Kidney (tissue), 10 donors: ENCODE measurements at regions not wholly inside any gene's neighbourhood (a gene's known extent, or its start where the extent isn't known, plus 50 kb on each side); places are given as distances from the start of the nearest gene placed in this dataset.
A peak's percentile ranks its signal among the peaks of the same experiment; 100 is the strongest.
"Not testable (repeated sequence)": the region's sequence is repeated elsewhere in the genome, so short reads cannot be mapped to it uniquely, and the experiment has no call there.

Experiments
- DNase-seq, 5 donors: peaks; one replicate each; pipeline ENCODE4 v3.0.0-alpha.2; 2013 to 2020
- FAIRE-seq: peaks from 2 replicates; lab custom pipeline; 2012; peaks lifted over from hg19 to GRCh38; lab: Jason Lieb, UNC
- H3K27ac ChIP-seq, 2 donors: one replicate each; pipeline ENCODE4 v1.7.0; 2013; ENCODE audit warnings: low read depth in 2 of 2, low read length in 2 of 2, inconsistent platforms in 1 of 2
- H3K27me3 ChIP-seq: one replicate; pipeline ENCODE4 v1.7.1; 2013; ENCODE audit warnings: low read length, inconsistent platforms; ENCODE audit not compliant: control insufficient read depth, insufficient read depth
- H3K36me3 ChIP-seq, 3 donors: one replicate each; pipeline versions ENCODE4 v1.7.0 to v1.7.1; 2013; ENCODE audit warnings: low read length in 3 of 3, control low read depth in 1 of 3, inconsistent platforms in 1 of 3; ENCODE audit not compliant: insufficient read depth in 3 of 3, control insufficient read depth in 2 of 3
- H3K4me1 ChIP-seq, 3 donors: one replicate each; pipeline versions ENCODE4 v1.7.0 to v1.7.1; 2013; ENCODE audit warnings: low read length in 3 of 3, inconsistent platforms in 1 of 3, low read depth in 1 of 3; ENCODE audit not compliant: control insufficient read depth in 2 of 3, insufficient read depth in 2 of 3
- H3K4me3 ChIP-seq, 3 donors: one replicate each; pipeline versions ENCODE4 v1.7.0 to v1.8.1; 2013; ENCODE audit warnings: low read length in 3 of 3, control low read depth in 1 of 3, inconsistent platforms in 1 of 3
- H3K9ac ChIP-seq, 3 donors: one replicate each; pipeline versions ENCODE4 v1.7.0 to v1.7.1; 2013; ENCODE audit warnings: low read length in 3 of 3, control low read depth in 1 of 3, inconsistent platforms in 1 of 3
- H3K9me3 ChIP-seq, 3 donors: one replicate each; pipeline versions ENCODE4 v1.7.0 to v1.7.1; 2013; ENCODE audit warnings: low read length in 3 of 3, control low read depth in 1 of 3, inconsistent platforms in 1 of 3; ENCODE audit not compliant: control insufficient read depth in 2 of 3, insufficient read depth in 1 of 3
- intact Hi-C: fragments of 100-400 bp; cut with DNase I; formaldehyde crosslinking; loops from one replicate; pipeline ENCODE4 v1.11.1; 2022
- donor health status: control.
- donor health status: control.
- donor health status: DM: yes; HTN: yes; CAD: no.
- donor health status: Normal renal cell carcinoma (clear cell type).

DNA sequence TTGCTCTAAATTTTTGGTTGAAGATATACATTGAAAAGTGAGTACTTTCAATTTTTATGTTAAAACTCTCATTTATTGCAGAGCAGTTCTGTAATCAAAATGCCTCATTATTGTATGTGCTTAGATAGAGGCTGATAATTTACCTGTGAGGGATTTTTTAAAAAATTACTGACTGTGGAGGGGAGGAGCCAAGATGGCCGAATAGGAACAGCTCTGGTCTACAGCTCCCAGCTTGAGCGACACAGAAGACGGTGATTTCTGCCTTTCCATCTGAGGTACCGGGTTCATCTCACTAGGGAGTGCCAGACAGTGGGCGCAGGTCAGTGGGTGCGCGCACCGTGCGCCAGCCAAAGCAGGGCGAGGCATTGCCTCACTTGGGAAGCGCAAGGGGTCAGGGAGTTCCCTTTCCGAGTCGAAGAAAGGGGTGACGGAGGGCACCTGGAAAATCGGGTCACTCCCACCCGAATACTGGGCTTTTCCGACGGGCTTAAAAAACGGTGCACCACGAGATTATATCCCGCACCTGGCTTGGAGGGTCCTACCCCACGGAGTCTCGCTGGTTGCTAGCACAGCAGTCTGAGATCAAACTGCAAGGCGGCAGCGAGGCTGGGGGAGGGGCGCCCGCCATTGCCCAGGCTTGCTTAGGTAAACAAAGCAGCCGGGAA lies 89.4 kb downstream of the DDX11 start:
- H3K36me3 ChIP-seq, H3K9ac ChIP-seq, H3K27ac ChIP-seq, DNase-seq, H3K27me3 ChIP-seq, FAIRE-seq, H3K4me1 ChIP-seq, H3K9me3 ChIP-seq, H3K4me3 ChIP-seq, intact Hi-C loops: not testable (repeated sequence)

DNA sequence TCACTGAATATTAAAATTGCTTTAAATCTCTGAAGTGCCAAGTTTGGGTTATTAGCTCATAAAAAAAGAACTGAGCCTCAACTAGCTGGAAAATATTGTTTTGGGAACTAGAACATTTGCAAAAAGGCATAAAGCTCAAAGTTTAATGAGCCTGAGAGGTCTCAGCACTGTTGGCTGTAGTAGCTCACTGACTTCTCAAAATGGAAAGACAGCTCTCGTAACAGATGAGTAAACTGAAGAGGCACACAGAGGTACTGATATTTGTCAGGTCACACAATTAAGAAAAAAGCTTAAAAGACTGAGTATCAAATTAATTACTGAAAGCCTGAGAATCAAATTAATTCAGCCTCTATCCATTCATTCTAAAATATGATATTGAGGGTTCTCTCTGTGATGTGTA lies 100.6 kb downstream of the DDX11 start:
- H3K27me3 ChIP-seq, H3K27ac ChIP-seq, H3K9ac ChIP-seq, H3K36me3 ChIP-seq, FAIRE-seq, H3K4me3 ChIP-seq, H3K4me1 ChIP-seq, intact Hi-C loops, H3K9me3 ChIP-seq: not testable (repeated sequence)
- peak in 1 of 5 donors; percentile 7 for DNase-seq

DNA sequence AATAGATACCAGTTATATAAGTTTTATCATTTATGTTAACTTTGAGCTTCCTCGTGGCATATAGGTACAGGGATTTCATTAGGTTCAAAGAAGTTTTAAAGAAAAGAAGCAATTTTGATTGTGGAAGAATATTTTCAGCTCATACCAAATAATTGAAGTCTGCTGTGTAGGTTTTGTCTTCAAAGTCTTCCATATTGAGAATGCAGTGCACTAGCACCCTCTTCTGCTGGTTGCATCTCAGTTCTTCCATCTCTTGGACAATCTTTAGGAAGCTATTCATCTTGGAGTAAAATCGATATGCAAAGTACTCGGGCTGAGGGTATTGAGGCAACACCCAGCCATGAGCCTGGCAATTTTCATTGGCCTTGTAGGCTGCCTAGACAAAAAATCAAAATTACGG lies 103.9 kb downstream of the DDX11 start:
- FAIRE-seq, intact Hi-C loops, DNase-seq: not testable (repeated sequence)

DNA sequence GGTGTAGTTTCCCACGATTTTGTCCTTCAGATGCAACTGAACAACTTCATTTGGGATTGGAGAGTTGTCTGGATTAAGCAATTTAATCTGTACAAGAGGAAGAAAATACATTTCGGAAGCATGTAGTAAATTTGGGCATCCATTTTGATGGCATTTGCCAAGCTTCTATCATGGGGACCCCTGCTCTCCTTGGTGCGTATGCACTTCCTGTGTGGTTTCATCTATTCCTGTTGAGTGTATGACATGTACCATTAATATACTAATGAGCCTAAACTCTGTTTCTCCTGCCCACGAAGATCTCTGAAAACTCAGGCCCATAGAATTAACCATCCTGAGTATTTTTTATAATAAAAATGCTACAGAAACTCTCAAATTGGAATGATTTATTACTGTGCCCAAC lies 105.2 kb downstream of the DDX11 start:
- H3K9ac ChIP-seq, intact Hi-C loops, H3K9me3 ChIP-seq, H3K36me3 ChIP-seq, H3K4me3 ChIP-seq, H3K4me1 ChIP-seq, H3K27ac ChIP-seq, FAIRE-seq, H3K27me3 ChIP-seq, DNase-seq: not testable (repeated sequence)

More for the DNA sequence above, 103.9 kb downstream of the DDX11 start:
- not testable (repeated sequence) for H3K27ac ChIP-seq, H3K4me3 ChIP-seq, H3K27me3 ChIP-seq, H3K36me3 ChIP-seq, H3K9ac ChIP-seq, H3K9me3 ChIP-seq, H3K4me1 ChIP-seq

DNA sequence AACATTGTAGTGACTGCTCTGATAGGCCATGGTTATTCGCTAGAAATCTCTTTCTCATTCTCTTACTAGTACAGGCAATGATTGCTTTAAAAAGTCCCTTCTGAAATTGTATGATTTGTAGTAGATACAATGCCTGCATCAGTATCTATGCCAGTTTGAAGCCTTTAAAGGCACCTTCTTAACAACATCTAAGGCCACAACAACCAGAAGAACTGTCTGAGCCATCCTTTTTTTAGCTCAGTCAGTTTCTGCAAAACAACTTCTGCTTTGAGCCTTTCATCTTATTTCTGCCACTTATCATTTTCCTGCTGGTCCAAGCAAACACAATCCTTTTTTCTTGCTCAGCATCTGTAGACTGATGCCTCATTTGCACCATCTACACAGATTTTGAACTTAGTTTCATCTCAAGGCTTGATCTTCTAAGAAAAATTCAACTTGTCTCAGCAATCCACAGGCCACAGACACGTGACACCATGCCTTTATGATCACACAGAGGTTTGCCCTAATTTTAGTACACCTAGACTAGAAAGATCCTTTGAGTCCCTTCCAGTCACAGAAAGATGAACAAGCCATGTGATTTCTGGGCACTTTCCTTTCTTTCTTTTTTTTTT lies 106.1 kb downstream of the DDX11 start:
- H3K9ac ChIP-seq, H3K36me3 ChIP-seq, DNase-seq, H3K27me3 ChIP-seq, H3K4me1 ChIP-seq, H3K27ac ChIP-seq, intact Hi-C loops, H3K4me3 ChIP-seq, H3K9me3 ChIP-seq, FAIRE-seq: not testable (repeated sequence)

DNA sequence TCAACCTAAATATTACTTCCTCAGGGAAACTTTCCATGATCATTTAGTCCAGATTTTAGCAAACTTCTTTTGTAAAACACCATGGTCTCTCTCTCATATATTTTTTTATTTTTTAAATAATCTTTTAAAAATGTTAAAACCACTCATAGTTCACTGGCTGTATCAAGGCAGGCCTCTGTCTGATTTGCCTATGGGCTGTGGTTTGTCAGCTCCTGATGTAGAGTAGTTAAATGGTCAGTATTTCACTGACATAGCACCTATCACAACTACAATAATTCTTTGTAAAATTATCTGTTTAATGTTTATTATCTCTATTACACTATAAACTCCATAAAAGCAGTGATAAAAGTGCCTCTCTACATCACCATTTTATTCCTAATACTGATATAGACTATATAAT lies 108.9 kb downstream of the DDX11 start:
- FAIRE-seq, H3K9me3 ChIP-seq, H3K9ac ChIP-seq, H3K4me1 ChIP-seq, intact Hi-C loops, DNase-seq, H3K27ac ChIP-seq, H3K27me3 ChIP-seq, H3K36me3 ChIP-seq, H3K4me3 ChIP-seq: not testable (repeated sequence)

DNA sequence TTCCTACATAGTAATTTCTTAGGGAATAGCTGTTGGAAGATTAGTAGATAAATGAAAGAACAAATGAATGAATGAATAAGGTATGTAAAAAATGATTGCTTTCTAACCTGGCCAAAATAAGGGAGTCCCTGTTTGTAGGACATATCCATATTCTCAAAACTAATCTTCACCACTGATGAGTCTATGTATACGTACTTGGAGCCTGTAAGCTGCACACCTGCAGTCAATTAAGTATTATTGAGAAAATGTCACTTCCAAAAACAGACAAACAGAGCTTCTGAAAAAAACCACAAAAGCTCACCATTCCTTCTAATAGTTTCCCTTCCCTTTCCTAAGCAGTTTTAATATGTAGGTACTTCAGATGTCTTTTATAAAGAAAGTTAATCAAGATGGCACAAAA lies 109.4 kb downstream of the DDX11 start:
- H3K27ac ChIP-seq, H3K9ac ChIP-seq, H3K36me3 ChIP-seq, H3K4me1 ChIP-seq, intact Hi-C loops, DNase-seq, H3K27me3 ChIP-seq, FAIRE-seq, H3K4me3 ChIP-seq, H3K9me3 ChIP-seq: not testable (repeated sequence)

DNA sequence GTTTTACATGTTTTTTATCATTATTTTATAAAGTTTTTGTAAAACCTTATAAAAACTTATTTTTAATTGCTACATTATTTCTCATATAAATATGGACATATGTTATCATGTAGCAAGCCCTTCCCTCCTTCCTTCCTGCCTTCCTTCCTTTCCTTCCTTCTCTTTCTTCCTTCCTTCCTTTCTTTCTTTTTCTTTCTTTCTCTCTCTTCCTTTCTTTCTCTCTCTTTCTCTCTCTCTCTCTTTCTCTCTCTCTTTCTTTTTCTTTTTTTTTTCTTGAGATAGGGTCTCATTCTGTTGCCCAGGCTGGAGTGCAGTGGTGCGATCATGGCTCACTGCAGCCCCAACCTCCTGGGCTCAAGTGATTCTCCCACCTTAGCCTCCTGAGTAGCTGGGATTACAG lies 110.2 kb downstream of the DDX11 start:
- intact Hi-C loops, H3K36me3 ChIP-seq, H3K9me3 ChIP-seq, DNase-seq, FAIRE-seq, H3K4me1 ChIP-seq, H3K9ac ChIP-seq, H3K4me3 ChIP-seq, H3K27ac ChIP-seq, H3K27me3 ChIP-seq: not testable (repeated sequence)
